RPMI8226 (cell line): ENCODE measurements at regions not wholly inside any gene's neighbourhood (a gene's known extent, or its start where the extent isn't known, plus 50 kb on each side); places are given as distances from the start of the nearest gene placed in this dataset.

Source experiments
- DNase-seq: peaks from one replicate; pipeline ENCODE4 v3.0.0-alpha.2; 2015

DNA sequence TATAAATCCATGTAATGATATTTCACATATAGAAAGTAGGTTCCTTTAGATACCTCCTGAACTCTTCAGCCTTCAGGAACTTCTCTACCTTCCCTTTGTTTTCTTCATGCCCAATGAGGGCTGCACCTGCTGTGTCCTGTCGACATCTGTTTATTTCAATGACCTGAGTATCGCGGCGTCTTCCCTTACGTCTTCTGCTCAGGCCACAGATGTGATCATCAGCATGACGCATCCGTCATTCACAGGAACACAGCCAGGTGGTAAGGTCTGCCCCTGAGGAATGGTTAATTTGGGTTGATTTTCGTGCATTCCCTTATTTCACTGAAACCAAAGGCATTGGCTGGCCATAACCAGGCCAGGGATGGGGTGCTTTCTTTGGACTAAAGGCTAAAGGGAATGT, 217.1 kb downstream of the MED10 start:
- no peak for DNase-seq

DNA sequence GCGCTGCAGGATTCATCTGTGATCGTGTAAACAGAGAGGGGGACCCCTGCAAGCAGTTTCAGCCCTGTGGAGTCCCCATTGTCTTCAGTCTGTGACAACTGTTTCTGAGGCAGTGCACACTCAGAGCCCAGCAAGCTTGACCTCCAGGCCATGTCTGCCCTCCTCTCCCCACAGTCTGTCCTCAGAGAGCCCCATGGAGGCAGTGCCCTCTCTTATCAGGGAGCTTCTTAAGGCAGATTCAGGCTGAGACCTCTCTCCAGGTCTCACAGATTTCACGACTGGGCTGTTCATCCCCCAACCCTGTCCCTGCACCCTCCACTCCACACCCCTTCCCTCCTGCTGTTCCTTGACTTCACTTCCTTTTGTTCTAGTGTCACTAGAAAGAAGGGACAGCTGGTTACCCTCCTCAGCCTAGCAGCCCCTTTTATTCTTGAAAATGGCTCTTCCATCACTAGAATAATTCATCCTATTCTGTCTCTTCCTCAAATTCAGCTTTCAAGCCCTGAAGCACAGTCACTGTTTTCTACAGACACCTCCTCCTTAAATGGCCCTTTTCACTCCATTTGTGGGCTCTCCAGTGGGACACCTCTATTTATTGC, 218.4 kb downstream of the MED10 start:
- no peak for DNase-seq

- DNase-seq, result no peak
Observed at GRCh38 chr5:6158974-6159831, 219.1 kb downstream of the MED10 start.

GRCh38 chr5:6154216-6154615, 224.1 kb downstream of the MED10 start:
- DNase-seq, result no peak

DNA sequence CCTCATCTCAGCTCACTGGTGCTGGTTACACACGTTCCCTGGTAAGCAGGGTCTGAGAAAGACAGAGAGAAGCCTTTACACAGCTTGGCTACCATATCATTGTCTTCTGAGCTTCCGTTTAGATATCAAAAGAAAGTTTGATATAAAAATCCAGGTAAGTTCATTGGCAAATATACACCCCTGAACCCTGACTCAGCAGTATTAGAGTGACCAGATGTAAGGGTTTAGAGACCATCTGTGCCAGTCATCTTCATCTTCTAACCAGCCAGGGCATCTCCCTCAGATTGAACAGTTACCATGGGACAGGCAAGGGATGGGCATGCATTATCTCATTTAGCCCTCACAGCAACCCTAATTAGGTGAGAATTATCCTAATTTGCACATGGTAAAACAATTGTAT, 232.1 kb downstream of the MED10 start:
- no peak for DNase-seq

DNA sequence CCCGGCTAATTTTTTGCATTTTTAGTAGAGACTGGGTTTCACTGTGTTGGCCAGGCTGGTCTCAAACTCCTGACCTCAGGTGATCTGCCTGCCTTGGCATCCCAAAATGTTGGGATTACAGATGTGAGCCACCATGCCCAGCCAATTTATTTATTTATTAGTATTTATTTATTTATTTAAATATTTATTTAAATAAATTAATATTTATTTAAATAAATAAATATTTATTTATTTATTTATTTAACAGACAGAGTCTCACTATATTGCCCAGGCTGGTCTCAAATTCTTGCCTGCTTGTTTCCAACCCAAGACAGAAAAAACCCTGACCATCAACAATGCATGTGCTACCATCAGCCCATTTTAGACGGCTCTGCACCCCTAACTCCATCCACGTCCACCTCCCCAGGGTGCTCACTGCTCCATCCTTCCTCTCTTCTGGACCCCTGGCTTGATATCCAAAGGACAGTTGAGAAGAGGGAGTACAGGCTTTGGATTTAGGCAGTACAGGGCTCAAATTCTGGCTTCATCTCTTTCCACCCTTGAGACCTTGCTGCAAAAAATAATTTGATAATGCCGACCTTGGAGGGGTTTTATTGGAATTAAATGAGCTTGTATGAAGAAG, 232.6 kb downstream of the MED10 start:
- DNase-seq, result no peak

DNA sequence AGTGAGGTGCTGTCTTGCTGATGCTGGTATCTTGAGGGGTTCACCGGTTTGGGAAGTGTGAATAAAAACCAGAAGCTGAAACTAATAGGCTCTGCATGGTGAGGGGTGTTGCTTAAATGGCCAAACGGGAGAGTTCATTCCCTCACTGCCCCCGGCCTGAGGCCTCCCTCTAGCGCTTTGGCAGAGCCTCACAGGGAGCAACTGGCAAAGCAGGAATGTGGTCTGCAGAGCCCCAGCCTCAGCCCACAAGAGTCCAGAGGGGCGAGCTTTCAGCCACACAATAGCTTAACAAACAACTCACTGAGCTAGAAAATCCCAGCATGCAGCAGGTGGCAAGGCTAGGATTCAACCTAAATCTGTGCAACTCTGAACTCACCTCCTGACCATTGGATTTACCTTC, 234.8 kb downstream of the MED10 start:
- no peak for DNase-seq

DNA sequence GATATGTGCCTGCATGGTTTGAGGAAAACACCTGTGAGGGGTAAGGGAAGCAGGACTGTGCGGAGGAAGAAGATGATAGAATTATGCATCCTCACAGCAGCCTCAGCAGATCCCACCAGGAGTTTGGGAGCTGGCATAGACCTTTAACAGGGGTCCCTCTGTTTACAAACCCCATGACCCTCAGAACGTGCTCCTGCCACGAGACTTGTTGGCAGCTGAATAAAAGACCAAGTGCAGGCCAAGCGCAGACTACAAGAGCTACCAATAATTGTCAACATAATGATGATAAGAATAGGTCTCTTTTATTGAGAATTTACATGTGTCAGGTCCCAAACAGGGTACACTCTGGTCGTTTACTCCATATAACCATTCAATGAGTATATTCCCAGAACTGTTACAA, 236.0 kb downstream of the MED10 start:
- DNase-seq, result no peak

DNA sequence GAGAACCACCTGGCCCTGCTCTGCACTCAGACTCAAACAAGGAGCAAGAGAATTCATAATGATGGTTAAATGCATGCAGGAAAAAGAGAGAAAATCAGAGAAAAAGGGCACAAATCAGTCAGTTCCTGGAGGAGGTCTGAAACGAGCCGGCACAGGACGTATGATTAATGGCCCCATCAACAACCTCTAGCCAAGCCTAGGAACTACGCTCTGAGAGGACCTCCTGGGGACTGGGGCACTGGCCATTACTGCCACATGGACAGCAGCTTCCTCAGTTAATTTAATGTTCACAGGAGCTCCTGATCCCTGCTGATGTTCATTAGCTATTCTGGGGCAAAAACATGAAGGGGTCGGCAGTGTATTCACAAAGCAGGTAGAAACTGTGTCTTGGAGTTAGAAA, 238.1 kb downstream of the MED10 start:
- DNase-seq, result no peak

DNA sequence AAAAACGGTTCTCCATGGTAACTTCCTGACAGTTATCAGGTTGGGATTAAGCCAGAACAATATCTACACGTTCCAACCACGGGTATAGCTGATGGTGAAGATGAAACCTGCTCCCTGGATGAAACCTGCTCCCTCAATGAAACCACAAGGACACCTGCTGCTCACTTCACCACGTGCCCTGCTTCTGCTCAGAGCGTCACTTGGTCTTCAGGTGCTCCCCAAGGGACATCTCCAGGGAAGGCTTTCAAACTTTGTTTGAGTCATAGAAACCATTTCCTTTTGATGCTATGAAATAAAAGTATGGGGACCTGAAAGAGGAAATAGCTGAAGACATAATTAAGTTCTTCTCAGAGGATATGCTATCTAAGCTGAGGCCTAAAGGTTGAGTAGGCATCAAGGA, 242.4 kb downstream of the MED10 start:
- DNase-seq, result peak; percentile 32

- DNase-seq, result no peak
Observed at GRCh38 chr5:6134281-6134680, 244.1 kb downstream of the MED10 start.

DNA sequence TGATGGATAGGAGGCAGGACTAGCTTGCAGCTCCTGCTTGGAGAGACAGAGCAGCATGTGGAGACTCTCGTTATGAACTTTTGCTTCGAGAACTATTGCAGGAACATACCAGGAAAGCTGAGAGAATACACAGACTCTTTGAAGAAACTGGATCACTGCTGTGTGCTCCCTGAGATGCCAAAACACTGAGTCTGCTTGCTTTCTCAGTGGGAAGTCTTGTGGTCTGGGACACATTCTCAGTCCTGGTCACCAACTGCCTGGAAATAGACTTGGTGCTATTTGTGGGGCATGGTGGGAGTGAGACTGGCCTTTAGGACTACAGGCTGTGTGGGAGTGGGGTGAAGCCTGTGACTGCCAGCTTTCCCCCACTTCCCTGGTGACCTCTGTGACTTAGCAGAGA, 252.6 kb downstream of the MED10 start:
- no peak for DNase-seq

DNA sequence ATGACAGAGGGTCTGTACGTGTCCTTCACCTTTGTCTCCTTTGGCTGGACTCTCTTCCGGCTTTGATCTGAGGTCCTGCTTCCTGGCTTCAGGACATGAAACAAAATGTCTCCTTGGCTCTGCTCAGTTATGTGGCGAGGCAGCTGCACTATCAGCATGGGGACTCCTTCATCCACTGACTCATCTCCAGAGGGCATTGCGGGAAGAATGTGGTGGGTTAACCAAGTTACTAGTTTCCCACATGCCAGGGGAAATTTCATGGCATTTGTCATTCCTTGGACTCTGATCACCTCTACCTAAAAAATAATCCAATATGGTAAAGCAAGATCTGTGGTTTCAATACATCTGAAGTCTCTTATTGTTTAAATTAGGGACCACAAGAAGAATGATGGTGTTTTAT, 259.7 kb downstream of the MED10 start:
- DNase-seq, result no peak

DNA sequence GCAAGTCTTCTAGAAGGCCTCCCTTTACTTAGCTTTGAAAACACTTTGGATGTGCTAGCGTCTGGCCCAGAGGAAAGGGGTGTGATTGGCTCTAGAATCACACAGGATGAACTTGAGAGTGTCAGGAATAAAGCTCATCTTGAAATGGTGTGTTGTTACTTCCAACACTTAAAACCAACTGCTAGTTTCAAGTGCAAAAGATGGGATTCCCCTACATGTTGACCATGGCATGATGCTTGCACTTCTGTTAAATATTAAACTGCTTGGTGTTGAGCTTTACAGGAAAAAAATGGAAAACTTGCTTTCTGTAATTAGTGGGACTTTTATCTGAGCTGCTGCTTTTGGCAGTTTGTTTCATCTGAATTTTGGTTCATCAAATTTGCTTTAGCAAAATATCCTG, 261.1 kb downstream of the MED10 start:
- no peak for DNase-seq

- DNase-seq, result no peak
Observed at GRCh38 chr5:6115852-6116251, 262.5 kb downstream of the MED10 start.

DNA sequence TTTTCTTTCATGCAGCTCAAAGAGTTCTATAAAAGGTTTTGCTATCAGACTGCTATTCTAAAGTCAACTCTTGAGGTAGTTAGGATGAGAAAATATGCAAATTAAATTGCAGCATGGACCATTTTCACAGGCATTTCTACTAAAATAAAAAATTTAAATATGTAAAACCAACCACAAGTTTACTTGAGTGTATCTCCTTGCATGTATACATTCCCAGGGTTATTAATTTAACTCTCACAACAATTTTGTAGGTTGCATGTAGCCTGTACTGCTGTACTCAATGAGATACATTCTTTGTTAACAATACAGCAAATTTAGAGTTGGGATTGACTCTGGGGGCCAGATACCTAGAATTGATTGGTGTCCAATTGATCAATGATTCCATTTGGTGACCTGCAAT, 265.8 kb downstream of the MED10 start:
- no peak for DNase-seq

GRCh38 chr5:6112125-6112524, 266.2 kb downstream of the MED10 start:
- no peak for DNase-seq

DNA sequence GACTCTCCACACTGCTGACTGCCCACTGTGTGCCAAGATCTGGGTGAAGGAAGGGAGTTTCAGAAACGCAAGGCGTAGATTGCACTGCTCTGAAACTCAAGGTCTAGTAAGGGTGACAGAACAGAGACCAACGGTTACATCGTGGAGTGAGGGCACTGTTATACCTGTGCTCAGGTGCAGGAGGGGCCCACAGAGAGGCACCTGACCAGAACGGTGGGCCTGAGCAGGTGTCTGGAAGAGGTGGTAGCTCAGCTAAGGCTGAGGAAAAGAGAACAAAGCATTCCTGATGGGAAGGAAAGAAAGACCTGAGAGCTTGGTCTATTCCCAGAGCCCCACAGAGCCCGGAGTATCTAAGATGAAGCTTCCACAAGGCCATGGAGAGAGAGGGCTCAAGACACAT, 267.2 kb downstream of the MED10 start:
- DNase-seq, result no peak

DNA sequence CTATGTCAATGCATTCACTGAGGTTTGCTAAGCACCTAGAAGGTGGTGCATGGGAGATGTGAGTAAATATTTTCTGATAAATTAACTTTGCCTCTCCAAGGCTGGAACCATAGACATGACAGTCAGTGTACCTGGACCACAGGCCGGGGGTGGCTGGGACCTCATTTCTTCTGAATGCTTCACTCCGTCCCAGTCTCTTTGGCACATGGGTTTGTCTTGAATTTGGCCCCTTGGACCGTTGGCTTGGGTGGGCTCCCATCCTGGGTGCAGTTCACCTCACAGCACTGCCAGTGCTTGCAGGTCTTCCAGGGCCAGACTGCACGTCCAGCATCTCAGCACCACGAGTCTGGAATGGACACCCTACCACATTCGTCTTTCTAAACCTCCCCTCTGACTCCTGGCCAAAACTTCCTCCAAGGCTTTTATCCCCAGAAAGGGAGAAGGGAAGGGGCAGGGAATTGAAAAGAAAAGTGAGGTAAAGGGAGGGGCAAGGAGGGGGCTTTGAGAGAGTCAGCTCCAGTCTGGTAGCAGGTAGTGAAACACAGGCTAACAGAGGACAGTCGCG, 267.8 kb downstream of the MED10 start:
- no peak for DNase-seq

GRCh38 chr5:6108981-6109825, 269.1 kb downstream of the MED10 start:
- DNase-seq, result no peak

DNA sequence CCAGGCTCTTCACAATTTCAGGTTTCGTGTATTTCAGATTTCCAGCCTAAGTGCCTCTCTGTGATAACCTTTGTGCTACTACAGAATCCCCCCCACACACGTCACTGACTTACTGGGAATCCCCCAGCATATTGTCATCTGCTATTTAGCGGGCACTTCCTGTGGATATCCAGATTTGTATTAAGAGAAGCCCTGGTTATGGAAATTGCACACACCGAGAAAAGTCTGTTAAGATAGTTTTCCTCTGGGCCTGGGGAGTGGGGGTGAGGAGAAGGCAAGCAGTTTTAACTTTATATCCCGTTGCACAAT, 269.9 kb downstream of the MED10 start:
- DNase-seq, result no peak

DNA sequence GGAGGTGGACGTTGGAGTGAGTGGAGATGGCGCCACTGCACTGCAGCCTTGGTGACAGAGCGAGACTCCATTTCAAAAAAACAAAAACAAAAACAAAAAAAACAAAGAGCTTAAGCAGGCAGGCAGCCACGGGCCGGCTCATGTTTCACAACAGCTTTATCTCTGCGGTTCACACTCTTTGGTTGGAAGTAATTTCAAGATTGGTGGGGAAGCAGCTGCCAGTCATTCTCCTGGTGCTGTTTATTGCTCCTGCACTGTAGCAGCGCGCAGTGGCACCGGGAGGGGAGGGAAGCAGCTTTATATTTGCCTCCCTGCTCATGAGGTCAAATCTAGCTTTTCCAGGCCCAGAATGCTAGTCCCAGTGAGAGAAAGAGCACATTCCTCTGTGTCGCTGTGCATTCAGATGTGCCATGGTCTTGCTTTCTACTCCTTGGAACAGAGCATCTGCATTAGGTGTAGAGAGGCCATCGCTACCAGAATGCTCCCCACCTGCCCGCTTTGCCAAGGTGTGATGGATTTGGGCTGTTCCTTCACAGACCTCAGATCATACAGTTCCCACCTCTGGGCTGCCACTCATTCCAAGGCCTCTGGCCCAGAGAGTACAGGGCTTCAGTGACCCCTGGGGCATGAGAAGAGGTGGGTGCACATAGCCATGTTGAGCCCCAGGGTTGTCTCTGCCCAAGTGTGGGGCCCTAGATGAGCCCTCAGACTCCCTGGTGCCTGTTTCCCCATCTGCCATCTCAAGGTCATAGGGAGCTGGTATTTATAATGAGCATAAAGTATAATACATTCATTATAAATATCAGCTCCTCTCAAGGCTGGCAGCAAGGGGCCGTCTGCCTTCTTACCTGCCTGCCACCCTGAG, 270.4 kb downstream of the MED10 start:
- DNase-seq, result no peak
